ENCODE measurements at regions not wholly inside any gene's neighbourhood (a gene's known extent, or its start where the extent isn't known, plus 50 kb on each side); places are given as distances from the start of the nearest gene placed in this dataset.

GRCh38 chr13:106821979-106822378 is 254.0 kb upstream of the ARGLU1 start:
- no peak for FAIRE-seq
- H3K27me3 Mint-ChIP-seq (ENCODE audit: low read depth, unreplicated experiment): no peaks in the 10 kb centered on the region
- no peak for TF ChIP-seq CTCF (IDR thresholded peaks at IDR 0.05; ENCODE audit: insufficient read depth, low read depth, low read length)
- TF ChIP-seq EZH2 (IDR thresholded peaks at IDR 0.05; ENCODE audit: insufficient read depth, low read length): no peak
- no peak overlapping the region for H2AFZ ChIP-seq (ENCODE audit: low read depth, low read length)
- no peaks in the 10 kb centered on the region for H4K20me1 ChIP-seq (ENCODE audit: insufficient read depth, low read length)
- no peak for DNase-seq (ENCODE audit: low read depth)
- H3K4me3 ChIP-seq (ENCODE audit: insufficient read depth, low read depth, low read length): no peak overlapping the region
- H3K4me1 ChIP-seq (ENCODE audit: insufficient read depth, low read length): no peaks in the 10 kb centered on the region
- no peak overlapping the region for H3K9ac ChIP-seq (ENCODE audit: low read length)
- H3K9me3 Mint-ChIP-seq (ENCODE audit: unreplicated experiment): peaks cover 2% of the 10 kb centered on the region
- no peaks in the 10 kb centered on the region for H3K9me3 ChIP-seq (ENCODE audit: insufficient read depth, low read depth, low read length)
- H3K4me3 Mint-ChIP-seq (ENCODE audit: unreplicated experiment): no peak overlapping the region
- H3K36me3 ChIP-seq (ENCODE audit: insufficient read depth, low read length): no peaks in the 10 kb centered on the region
- no peak overlapping the region for H3K27ac ChIP-seq (ENCODE audit: low read depth, low read length)
- no peaks in the 10 kb centered on the region for H3K36me3 Mint-ChIP-seq (ENCODE audit: low read depth, unreplicated experiment)
- H3K4me1 Mint-ChIP-seq (ENCODE audit: low read depth, unreplicated experiment): no peaks in the 10 kb centered on the region
- no peak overlapping the region for H3K4me2 ChIP-seq (ENCODE audit: low read length)
- no peak overlapping the region for H3K27ac Mint-ChIP-seq (ENCODE audit: unreplicated experiment)
- H3K79me2 ChIP-seq (ENCODE audit: insufficient read depth, low read length): no peaks in the 10 kb centered on the region
- no peaks in the 10 kb centered on the region for H3K27me3 ChIP-seq (ENCODE audit: insufficient read depth, low read length)

DNA sequence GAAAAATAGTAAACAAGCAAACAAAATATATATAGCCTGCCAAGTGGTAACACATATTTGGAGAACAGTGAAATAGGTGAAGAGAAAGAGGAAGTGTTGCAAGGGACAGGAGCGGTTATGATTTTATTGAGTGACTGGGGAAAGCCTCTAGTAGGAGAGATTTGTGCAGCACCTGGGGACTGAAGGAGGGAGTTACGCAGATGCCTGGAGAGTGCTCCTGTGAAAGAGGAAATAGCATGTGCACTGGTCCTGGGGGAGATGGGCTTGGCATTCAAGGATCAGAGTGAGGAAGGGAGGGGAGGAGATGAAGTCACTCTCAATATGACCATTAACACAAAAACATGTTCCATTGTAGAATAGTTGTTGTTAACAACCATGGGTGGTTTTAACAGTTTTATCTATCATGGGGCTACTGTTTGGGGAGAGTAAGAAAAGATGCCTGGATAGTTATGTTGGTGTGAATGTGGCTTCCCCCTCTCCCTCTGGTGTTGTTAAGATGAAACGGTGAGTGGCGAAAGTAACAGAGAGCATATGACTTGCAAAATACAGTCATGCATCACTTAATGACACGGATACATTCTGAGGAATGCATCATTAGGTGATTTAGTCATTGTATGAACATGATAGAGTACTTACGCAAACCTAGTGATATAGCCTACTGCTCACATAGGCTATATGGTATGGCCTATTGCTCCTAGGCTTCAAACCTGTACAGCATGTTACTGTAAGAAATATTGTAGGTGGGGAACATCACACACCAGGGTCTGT is 251.7 kb upstream of the ARGLU1 start:
- H3K4me3 Mint-ChIP-seq (ENCODE audit: unreplicated experiment): no peak overlapping the region
- TF ChIP-seq EZH2 (IDR thresholded peaks at IDR 0.05; ENCODE audit: insufficient read depth, low read length) (no peak), CTCF (IDR thresholded peaks at IDR 0.05; ENCODE audit: insufficient read depth, low read depth, low read length) (no peak)
- H3K4me1 ChIP-seq (ENCODE audit: insufficient read depth, low read length): no peaks in the 10 kb centered on the region
- H3K4me3 ChIP-seq (ENCODE audit: insufficient read depth, low read depth, low read length): no peak overlapping the region
- H3K79me2 ChIP-seq (ENCODE audit: insufficient read depth, low read length): no peaks in the 10 kb centered on the region
- DNase-seq (ENCODE audit: low read depth) (no peak), FAIRE-seq (no peak)
- no peak overlapping the region for H3K27ac Mint-ChIP-seq (ENCODE audit: unreplicated experiment)
- no peak overlapping the region for H3K9ac ChIP-seq (ENCODE audit: low read length)
- H3K36me3 ChIP-seq (ENCODE audit: insufficient read depth, low read length): no peaks in the 10 kb centered on the region
- H3K4me2 ChIP-seq (ENCODE audit: low read length): no peak overlapping the region
- no peak overlapping the region for H3K27ac ChIP-seq (ENCODE audit: low read depth, low read length)
- H3K9me3 Mint-ChIP-seq (ENCODE audit: unreplicated experiment): peaks cover 2% of the 10 kb centered on the region
- H3K36me3 Mint-ChIP-seq (ENCODE audit: low read depth, unreplicated experiment): no peaks in the 10 kb centered on the region
- no peaks in the 10 kb centered on the region for H3K9me3 ChIP-seq (ENCODE audit: insufficient read depth, low read depth, low read length)
- H3K27me3 Mint-ChIP-seq (ENCODE audit: low read depth, unreplicated experiment): no peaks in the 10 kb centered on the region
- H4K20me1 ChIP-seq (ENCODE audit: insufficient read depth, low read length): no peaks in the 10 kb centered on the region
- H2AFZ ChIP-seq (ENCODE audit: low read depth, low read length): no peak overlapping the region
- no peaks in the 10 kb centered on the region for H3K4me1 Mint-ChIP-seq (ENCODE audit: low read depth, unreplicated experiment)
- no peaks in the 10 kb centered on the region for H3K27me3 ChIP-seq (ENCODE audit: insufficient read depth, low read length)

- Mint-ChIP-seq H3K27ac (ENCODE audit: unreplicated experiment) (no peak overlapping the region), H3K27me3 (ENCODE audit: low read depth, unreplicated experiment) (no peaks in the 10 kb centered on the region), H3K36me3 (ENCODE audit: low read depth, unreplicated experiment) (no peaks in the 10 kb centered on the region), H3K4me1 (ENCODE audit: low read depth, unreplicated experiment) (no peaks in the 10 kb centered on the region), H3K9me3 (ENCODE audit: unreplicated experiment) (no peaks in the 10 kb centered on the region), H3K4me3 (ENCODE audit: unreplicated experiment) (no peak overlapping the region)
- Histone ChIP-seq H3K4me1 (ENCODE audit: insufficient read depth, low read length) (no peaks in the 10 kb centered on the region), H3K9ac (ENCODE audit: low read length) (no peak overlapping the region), H3K27me3 (ENCODE audit: insufficient read depth, low read length) (no peaks in the 10 kb centered on the region), H3K4me2 (ENCODE audit: low read length) (no peak overlapping the region), H4K20me1 (ENCODE audit: insufficient read depth, low read length) (no peaks in the 10 kb centered on the region), H3K79me2 (ENCODE audit: insufficient read depth, low read length) (no peaks in the 10 kb centered on the region), H3K9me3 (ENCODE audit: insufficient read depth, low read depth, low read length) (no peaks in the 10 kb centered on the region), H3K4me3 (ENCODE audit: insufficient read depth, low read depth, low read length) (no peak overlapping the region), H3K27ac (ENCODE audit: low read depth, low read length) (no peak overlapping the region), H2AFZ (ENCODE audit: low read depth, low read length) (no peak overlapping the region), H3K36me3 (ENCODE audit: insufficient read depth, low read length) (no peaks in the 10 kb centered on the region)
- DNase-seq (ENCODE audit: low read depth) (no peak), FAIRE-seq (no peak)
- no peak for TF ChIP-seq CTCF (IDR thresholded peaks at IDR 0.05; ENCODE audit: insufficient read depth, low read depth, low read length)
- no peak for TF ChIP-seq EZH2 (IDR thresholded peaks at IDR 0.05; ENCODE audit: insufficient read depth, low read length)
Measured at GRCh38 chr13:106818971-106819370, 251.0 kb upstream of the ARGLU1 start.

All from astrocyte (in vitro differentiated cells and primary cell).